C4-2B (cell line): ENCODE measurements at regions not wholly inside any gene's neighbourhood (a gene's known extent, or its start where the extent isn't known, plus 50 kb on each side); places are given as distances from the start of the nearest gene placed in this dataset.

Source experiments
- H3K27ac ChIP-seq: fragments of 450-650 bp; 2 replicates; pipeline ENCODE4 v1.5.1; 2017
- ZFX ChIP-seq: fragments of 450-650 bp; IDR thresholded peaks from 2 replicates; pipeline ENCODE4 v1.6.1; 2017
- TF ChIP-seq, protein P1 (sequence below): fragments of 450-650 bp; conservative IDR thresholded peaks from 2 replicates; pipeline ENCODE4 v1.5.1; 2017; ENCODE audit warnings: mild to moderate bottlenecking

DNA sequence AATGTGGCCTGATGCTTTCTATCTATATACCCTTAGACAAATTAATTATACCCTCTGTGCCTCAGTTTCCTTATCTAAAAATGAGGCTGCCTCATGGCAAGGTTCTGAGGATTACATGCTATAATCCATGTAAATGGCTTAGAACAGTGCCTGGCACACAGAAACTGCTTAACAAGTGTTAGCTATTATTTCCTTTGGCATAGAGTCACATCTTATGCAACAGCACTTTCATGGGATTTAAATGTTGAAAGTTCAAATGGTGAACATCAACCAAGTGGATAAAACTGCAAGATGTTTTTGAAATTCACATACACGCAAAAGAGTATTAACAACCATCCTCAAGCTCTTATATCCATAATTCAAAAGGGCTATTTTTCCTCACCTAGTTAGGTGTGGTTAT lies 202.8 kb upstream of the JAG1 start:
- H3K27ac ChIP-seq, result no peak overlapping the region

DNA sequence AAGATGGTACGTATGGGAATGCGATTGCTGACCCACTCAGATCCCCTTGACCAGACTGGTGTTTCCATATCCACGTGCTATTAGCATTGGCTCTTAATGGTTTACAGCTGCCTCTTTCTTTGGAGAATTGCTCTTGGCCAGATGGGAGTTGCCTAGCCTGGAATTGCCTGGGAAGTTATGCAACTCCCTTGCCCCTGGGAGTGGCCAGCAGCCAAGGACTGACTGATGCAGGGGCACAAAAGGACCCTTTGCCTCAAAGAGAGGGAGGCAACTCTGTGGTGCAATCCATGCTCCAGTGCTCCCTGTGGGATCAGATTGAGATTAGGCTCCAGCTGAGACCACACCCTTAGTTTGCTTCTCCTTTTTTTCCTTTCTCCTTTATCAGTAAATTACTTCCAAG lies 203.5 kb upstream of the JAG1 start:
- TF ChIP-seq, protein P1, sequence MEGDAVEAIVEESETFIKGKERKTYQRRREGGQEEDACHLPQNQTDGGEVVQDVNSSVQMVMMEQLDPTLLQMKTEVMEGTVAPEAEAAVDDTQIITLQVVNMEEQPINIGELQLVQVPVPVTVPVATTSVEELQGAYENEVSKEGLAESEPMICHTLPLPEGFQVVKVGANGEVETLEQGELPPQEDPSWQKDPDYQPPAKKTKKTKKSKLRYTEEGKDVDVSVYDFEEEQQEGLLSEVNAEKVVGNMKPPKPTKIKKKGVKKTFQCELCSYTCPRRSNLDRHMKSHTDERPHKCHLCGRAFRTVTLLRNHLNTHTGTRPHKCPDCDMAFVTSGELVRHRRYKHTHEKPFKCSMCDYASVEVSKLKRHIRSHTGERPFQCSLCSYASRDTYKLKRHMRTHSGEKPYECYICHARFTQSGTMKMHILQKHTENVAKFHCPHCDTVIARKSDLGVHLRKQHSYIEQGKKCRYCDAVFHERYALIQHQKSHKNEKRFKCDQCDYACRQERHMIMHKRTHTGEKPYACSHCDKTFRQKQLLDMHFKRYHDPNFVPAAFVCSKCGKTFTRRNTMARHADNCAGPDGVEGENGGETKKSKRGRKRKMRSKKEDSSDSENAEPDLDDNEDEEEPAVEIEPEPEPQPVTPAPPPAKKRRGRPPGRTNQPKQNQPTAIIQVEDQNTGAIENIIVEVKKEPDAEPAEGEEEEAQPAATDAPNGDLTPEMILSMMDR, result no peak
- no peak for TF ChIP-seq ZFX
- no peak overlapping the region for H3K27ac ChIP-seq

More for the DNA sequence above, 202.8 kb upstream of the JAG1 start:
- no peak for TF ChIP-seq ZFX
- TF ChIP-seq, protein P1, result no peak

DNA sequence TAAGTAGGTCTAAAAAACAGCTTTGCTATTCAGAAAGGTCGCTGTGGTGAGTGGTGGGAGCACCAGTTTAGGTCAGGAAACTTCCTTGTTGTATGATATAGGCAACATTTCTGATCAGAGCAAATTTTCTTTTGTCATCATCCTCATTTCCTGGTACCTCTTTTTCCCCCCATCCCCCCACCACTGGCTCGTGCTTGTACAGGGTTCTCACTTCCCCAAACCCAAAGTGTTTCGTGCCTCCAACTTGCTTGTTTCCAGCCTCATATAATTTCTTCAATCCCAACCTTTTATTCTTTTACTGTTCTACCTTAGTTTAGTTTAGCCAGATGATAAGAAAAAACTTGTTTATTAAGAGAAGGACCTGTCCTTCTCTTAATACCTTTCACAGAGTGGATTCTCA lies 209.4 kb upstream of the JAG1 start:
- H3K27ac ChIP-seq, result no peak overlapping the region
- TF ChIP-seq ZFX, result no peak
- TF ChIP-seq, protein P1, result no peak

DNA sequence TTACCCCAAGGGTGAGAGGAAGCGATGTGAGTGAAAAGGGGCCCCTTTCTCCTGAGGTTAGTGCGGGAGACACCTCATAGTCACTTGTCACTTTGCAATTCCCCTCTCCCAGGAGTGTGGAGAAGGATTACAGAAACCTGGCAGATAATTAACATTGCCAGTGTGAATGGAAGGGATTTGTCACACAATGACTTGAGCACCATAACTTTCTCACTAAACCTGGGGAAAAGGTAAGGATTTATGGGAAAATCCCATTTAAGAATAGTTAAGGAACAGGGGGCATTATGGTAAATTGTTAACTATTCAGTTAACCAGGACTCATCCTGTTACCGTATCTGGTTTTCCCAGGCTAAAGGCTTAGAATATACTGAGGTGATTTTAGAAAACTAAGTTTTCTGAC lies 219.5 kb upstream of the JAG1 start:
- TF ChIP-seq, protein P1, result no peak
- no peak for TF ChIP-seq ZFX
- H3K27ac ChIP-seq, result no peak overlapping the region

DNA sequence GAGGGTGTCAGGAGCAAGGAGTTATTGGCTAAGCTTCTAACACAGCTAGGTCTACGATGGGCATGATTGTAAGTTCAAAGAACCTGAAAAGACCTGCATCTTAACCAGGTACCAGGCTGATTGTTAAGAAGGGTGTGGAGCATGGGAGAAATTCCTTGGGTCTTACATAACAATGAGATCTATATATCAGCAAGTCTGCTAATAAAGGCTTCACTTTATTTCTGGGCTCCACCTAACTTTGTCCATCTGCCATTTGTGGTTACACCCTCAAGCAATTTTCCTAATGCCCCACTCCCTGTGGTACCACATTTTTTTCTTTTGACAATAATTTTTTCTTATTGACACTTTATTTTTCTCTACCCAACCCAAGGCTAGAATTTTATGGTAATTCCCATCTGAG lies 223.5 kb upstream of the JAG1 start:
- TF ChIP-seq ZFX, result no peak
- TF ChIP-seq, protein P1, result no peak

DNA sequence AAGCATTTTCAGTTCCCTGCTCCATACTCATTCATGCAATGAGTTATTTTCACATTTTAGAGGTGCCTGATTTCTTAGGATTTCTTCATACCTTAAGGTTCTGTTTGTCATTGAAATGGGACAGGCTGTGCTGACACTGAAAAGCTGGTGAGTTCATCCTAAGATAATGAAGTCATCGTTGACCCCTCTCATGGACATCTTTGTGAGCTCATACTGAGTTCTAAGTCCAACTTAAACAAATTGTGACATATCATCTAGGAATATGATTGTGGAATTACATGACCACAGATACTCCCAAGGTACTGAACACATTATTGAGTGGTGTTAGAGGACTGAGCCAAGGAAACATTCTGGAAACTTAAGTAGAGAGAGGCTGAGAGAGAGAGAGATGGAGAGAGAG lies 224.8 kb upstream of the JAG1 start:
- no peak overlapping the region for H3K27ac ChIP-seq
- no peak for TF ChIP-seq ZFX
- TF ChIP-seq, protein P1, result no peak

More for the DNA sequence above, 223.5 kb upstream of the JAG1 start:
- H3K27ac ChIP-seq, result no peak overlapping the region

DNA sequence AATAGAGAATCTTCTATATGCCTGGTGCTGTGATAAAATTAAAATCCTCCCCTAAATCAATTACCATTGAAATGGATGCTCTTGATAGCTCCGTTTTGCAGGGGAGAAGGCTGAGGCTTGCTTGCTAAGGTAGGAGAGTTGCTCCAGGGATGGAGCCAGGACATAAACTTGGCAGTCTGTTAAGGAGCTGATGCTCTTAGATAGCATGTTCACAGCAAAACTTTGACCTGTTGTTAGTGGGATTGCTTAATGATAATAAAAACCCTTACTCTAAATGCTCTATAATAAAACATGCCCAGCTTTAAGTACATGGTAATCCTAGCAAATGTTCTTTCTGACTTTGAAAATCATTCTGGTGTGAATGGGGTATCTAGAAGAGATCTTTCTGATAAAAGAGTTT lies 228.4 kb upstream of the JAG1 start:
- H3K27ac ChIP-seq, result no peak overlapping the region
- no peak for TF ChIP-seq ZFX
- TF ChIP-seq, protein P1, result no peak
